ENCODE measurements at regions not wholly inside any gene's neighbourhood (a gene's known extent, or its start where the extent isn't known, plus 50 kb on each side); places are given as distances from the start of the nearest gene placed in this dataset.

DNA sequence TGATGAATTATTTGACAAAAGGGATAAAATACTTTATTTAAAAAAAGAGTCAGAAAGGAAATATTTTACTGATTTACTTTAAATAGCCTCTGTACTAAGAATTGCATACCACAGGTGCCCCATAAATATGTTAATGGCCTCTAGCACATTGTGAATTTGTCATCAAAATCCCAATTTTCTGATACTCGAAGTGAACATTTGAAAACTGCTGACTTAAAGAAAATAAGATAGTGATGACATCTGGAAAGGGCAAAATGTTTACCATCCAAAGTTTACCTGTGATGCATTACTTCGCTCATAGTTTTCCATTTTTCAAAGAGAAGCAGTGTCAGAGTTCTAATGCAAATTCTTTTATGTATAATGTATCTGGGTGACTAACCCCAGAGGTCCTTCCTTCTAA is 455.4 kb downstream of the KLF5 start:
- Histone ChIP-seq H3K4me1 (ENCODE audit: insufficient read depth) (no peaks in the 10 kb centered on the region), H3K36me3 (replicated peaks; ENCODE audit: insufficient read depth, low read depth) (no peaks in the 10 kb centered on the region), H3K4me2 (no peak overlapping the region), H3K9me3 (ENCODE audit: low read depth) (no peaks in the 10 kb centered on the region), H3K27me3 (no peaks in the 10 kb centered on the region), H3K9me2 (replicated peaks; ENCODE audit: insufficient read depth) (no peaks in the 10 kb centered on the region), H4K20me1 (ENCODE audit: insufficient read depth, poor library complexity, severe bottlenecking) (no peaks in the 10 kb centered on the region), H3K79me2 (no peaks in the 10 kb centered on the region), H3K4me3 (no peak overlapping the region), H3K27ac (no peak overlapping the region), H2AFZ (no peak overlapping the region)
- TF ChIP-seq EZH2 (IDR thresholded peaks at IDR 0.05; ENCODE audit: borderline replicate concordance) (no peak), EZH2phosphoT487 (IDR thresholded peaks at IDR 0.05; ENCODE audit: low read depth, severe bottlenecking, unreplicated experiment) (no peak)
- TF ChIP-seq, protein P1, sequence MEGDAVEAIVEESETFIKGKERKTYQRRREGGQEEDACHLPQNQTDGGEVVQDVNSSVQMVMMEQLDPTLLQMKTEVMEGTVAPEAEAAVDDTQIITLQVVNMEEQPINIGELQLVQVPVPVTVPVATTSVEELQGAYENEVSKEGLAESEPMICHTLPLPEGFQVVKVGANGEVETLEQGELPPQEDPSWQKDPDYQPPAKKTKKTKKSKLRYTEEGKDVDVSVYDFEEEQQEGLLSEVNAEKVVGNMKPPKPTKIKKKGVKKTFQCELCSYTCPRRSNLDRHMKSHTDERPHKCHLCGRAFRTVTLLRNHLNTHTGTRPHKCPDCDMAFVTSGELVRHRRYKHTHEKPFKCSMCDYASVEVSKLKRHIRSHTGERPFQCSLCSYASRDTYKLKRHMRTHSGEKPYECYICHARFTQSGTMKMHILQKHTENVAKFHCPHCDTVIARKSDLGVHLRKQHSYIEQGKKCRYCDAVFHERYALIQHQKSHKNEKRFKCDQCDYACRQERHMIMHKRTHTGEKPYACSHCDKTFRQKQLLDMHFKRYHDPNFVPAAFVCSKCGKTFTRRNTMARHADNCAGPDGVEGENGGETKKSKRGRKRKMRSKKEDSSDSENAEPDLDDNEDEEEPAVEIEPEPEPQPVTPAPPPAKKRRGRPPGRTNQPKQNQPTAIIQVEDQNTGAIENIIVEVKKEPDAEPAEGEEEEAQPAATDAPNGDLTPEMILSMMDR (IDR thresholded peaks at IDR 0.05; ENCODE audit: poor library complexity), result no peak
- WGBS (ENCODE audit: low lambda C conversion rate, missing lambda C conversion rate), result 77% methylated on average over 2 of the region's 2 CpGs
- no peak for DNase-seq (ENCODE audit: low spot score)

DNA sequence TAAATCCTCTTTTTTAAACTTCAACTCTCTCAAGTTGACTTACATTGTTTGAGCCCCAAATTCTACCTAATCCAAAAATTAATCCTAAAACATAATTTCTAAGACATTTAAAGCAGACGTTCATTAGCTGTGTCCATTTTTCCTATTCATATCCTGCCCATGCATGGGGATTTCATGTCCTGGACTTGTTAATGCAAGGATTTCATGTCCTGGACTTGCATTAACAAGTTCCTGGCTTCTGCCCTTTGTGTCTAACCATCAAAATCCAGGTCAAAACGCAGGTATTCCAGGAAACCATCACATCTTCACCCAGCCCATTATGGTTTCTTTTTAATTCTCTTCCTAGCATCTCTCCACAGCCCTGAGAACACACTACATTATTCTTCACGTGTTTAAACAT is 454.9 kb downstream of the KLF5 start:
- Histone ChIP-seq H3K79me2 (no peaks in the 10 kb centered on the region), H3K36me3 (replicated peaks; ENCODE audit: insufficient read depth, low read depth) (no peaks in the 10 kb centered on the region), H3K4me1 (ENCODE audit: insufficient read depth) (no peaks in the 10 kb centered on the region), H3K4me2 (no peak overlapping the region), H2AFZ (no peak overlapping the region), H3K27me3 (no peaks in the 10 kb centered on the region), H3K4me3 (no peak overlapping the region), H3K27ac (no peak overlapping the region), H3K9me3 (ENCODE audit: low read depth) (no peaks in the 10 kb centered on the region), H3K9me2 (replicated peaks; ENCODE audit: insufficient read depth) (no peaks in the 10 kb centered on the region), H4K20me1 (ENCODE audit: insufficient read depth, poor library complexity, severe bottlenecking) (no peaks in the 10 kb centered on the region)
- TF ChIP-seq, protein P1 (IDR thresholded peaks at IDR 0.05; ENCODE audit: poor library complexity), result no peak
- no peak for TF ChIP-seq EZH2phosphoT487 (IDR thresholded peaks at IDR 0.05; ENCODE audit: low read depth, severe bottlenecking, unreplicated experiment)
- no peak for TF ChIP-seq EZH2 (IDR thresholded peaks at IDR 0.05; ENCODE audit: borderline replicate concordance)
- 79% methylated on average over 3 of the region's 3 CpGs for WGBS (ENCODE audit: low lambda C conversion rate, missing lambda C conversion rate)
- no peak for DNase-seq (ENCODE audit: low spot score)

DNA sequence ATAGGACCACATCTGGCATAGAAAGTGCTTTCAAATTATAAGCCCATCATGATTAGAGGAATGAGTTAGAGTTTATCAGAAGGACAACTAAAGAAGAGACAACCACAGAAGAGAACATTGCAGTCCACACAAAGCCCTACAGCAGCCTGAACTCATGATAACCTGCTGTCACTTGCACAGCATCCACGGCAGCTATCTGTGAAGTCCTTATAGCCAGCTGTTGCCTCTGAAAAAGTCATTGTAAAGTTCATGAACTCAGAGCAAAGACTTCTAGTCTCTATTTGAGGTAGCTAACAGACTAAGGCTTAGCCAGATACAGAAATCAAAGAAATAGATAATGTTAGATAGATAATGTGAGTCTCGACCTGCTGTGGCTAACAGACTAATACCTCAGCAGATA is 450.0 kb downstream of the KLF5 start:
- TF ChIP-seq EZH2 (IDR thresholded peaks at IDR 0.05; ENCODE audit: borderline replicate concordance) (no peak), EZH2phosphoT487 (IDR thresholded peaks at IDR 0.05; ENCODE audit: low read depth, severe bottlenecking, unreplicated experiment) (no peak)
- TF ChIP-seq, protein P1 (IDR thresholded peaks at IDR 0.05; ENCODE audit: poor library complexity), result no peak

DNA sequence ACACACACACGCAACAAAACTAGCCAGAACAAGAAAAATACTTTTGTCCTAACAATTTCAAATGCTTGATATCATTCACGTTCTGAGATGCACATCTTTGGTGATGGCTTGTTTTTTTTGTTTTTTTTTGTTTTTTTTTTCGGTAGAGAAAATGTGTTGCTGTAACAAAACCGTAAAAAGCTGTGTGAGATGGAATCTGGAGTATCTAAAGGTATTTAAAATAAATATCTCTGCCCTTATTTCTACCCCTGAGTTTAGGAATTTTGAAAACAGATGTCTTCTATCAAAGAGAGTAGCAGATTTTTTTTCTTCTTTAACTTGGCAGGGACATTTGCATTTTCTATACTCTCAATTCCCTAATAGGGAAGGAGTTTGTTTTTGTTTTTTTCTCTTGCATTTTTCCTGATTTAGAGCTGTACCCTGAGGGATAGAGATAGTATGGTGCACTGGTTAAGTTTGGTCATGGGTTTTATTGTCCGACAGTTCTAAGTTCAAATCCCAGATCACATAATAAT is 446.6 kb downstream of the KLF5 start:
- H3K36me3 ChIP-seq (replicated peaks; ENCODE audit: insufficient read depth, low read depth), result no peaks in the 10 kb centered on the region
- no peak overlapping the region for H3K4me3 ChIP-seq
- 88% methylated on average over 5 of the region's 5 CpGs for WGBS (ENCODE audit: low lambda C conversion rate, missing lambda C conversion rate)
- H3K9me3 ChIP-seq (ENCODE audit: low read depth), result no peaks in the 10 kb centered on the region
- H4K20me1 ChIP-seq (ENCODE audit: insufficient read depth, poor library complexity, severe bottlenecking), result no peaks in the 10 kb centered on the region
- H3K79me2 ChIP-seq, result no peaks in the 10 kb centered on the region
- H3K4me2 ChIP-seq, result no peak overlapping the region
- H3K9me2 ChIP-seq (replicated peaks; ENCODE audit: insufficient read depth), result no peaks in the 10 kb centered on the region
- no peak overlapping the region for H2AFZ ChIP-seq
- TF ChIP-seq, protein P1 (IDR thresholded peaks at IDR 0.05; ENCODE audit: poor library complexity), result no peak
- TF ChIP-seq EZH2phosphoT487 (IDR thresholded peaks at IDR 0.05; ENCODE audit: low read depth, severe bottlenecking, unreplicated experiment) (no peak), EZH2 (IDR thresholded peaks at IDR 0.05; ENCODE audit: borderline replicate concordance) (no peak)
- no peaks in the 10 kb centered on the region for H3K27me3 ChIP-seq
- no peak for DNase-seq (ENCODE audit: low spot score)
- H3K4me1 ChIP-seq (ENCODE audit: insufficient read depth), result no peaks in the 10 kb centered on the region
- H3K27ac ChIP-seq, result no peak overlapping the region

More for the DNA sequence above, 450.0 kb downstream of the KLF5 start:
- Histone ChIP-seq H3K36me3 (replicated peaks; ENCODE audit: insufficient read depth, low read depth) (no peaks in the 10 kb centered on the region), H3K9me2 (replicated peaks; ENCODE audit: insufficient read depth) (no peaks in the 10 kb centered on the region), H3K4me1 (ENCODE audit: insufficient read depth) (no peaks in the 10 kb centered on the region), H2AFZ (no peak overlapping the region), H3K4me3 (no peak overlapping the region), H3K4me2 (no peak overlapping the region), H3K27me3 (no peaks in the 10 kb centered on the region), H3K9me3 (ENCODE audit: low read depth) (no peaks in the 10 kb centered on the region), H3K27ac (no peak overlapping the region), H4K20me1 (ENCODE audit: insufficient read depth, poor library complexity, severe bottlenecking) (no peaks in the 10 kb centered on the region), H3K79me2 (no peaks in the 10 kb centered on the region)
- no peak for DNase-seq (ENCODE audit: low spot score)
- 61% methylated on average over 2 of the region's 2 CpGs for WGBS (ENCODE audit: low lambda C conversion rate, missing lambda C conversion rate)

Measured in hepatocyte (in vitro differentiated cells).